A673 (cell line): ENCODE measurements at regions not wholly inside any gene's neighbourhood (a gene's known extent, or its start where the extent isn't known, plus 50 kb on each side); places are given as distances from the start of the nearest gene placed in this dataset.
"Not testable (repeated sequence)": the region's sequence is repeated elsewhere in the genome, so short reads cannot be mapped to it uniquely, and the experiment has no call there.

Experiments used
- BruUV-seq: library from RNA; stranded (reverse); fragments of 400-500 nt; replicated peaks from 2 replicates; lab custom pipeline; 2021; lab: Mats Ljungman, UMichigan
- CTCF ChIA-PET: fragments of 300-600 bp; sonication (Branson Sonifier 250); formaldehyde crosslinking; loops from one replicate; lab custom pipeline; 2022; ENCODE audit warnings: antibody characterized with exemption; lab: Charles Lee
- POLR2A ChIA-PET: fragments of 300-600 bp; sonication (Branson Sonifier 250); formaldehyde crosslinking; loops from one replicate; lab custom pipeline; 2022; ENCODE audit warnings: antibody characterized with exemption; ENCODE audit not compliant: low non-redundant PET; lab: Charles Lee
- DNase-seq: peaks from one replicate; pipeline ENCODE4 v3.0.0-alpha.2; 2015; ENCODE audit warnings: low spot score
- H3K27ac ChIP-seq: fragments of 200-600 bp; sonication (generic); 2 replicates; pipeline ENCODE4 v1.5.1; 2016; ENCODE audit warnings: mixed run types, low read depth, mild to moderate bottlenecking, mixed read lengths, antibody characterized with exemption, low read length; ENCODE audit not compliant: poor library complexity, severe bottlenecking
- H3K27me3 ChIP-seq: fragments of 200-600 bp; sonication (generic); replicated peaks from 2 replicates; pipeline ENCODE4 v1.6.1; 2017; ENCODE audit warnings: mixed run types, low read depth, mild to moderate bottlenecking, mixed read lengths, antibody characterized with exemption, low read length; ENCODE audit not compliant: insufficient read depth, poor library complexity
- H3K36me3 ChIP-seq: fragments of 200-600 bp; sonication (generic); 2 replicates; pipeline ENCODE4 v1.6.1; 2016; ENCODE audit warnings: mixed run types, mild to moderate bottlenecking, mixed read lengths, antibody characterized with exemption, low read length; ENCODE audit not compliant: insufficient read depth, poor library complexity, severe bottlenecking
- H3K4me1 ChIP-seq: fragments of 200-600 bp; sonication (generic); 2 replicates; pipeline ENCODE4 v1.6.1; 2017; ENCODE audit warnings: mixed run types, mild to moderate bottlenecking, mixed read lengths, antibody characterized with exemption, low read length; ENCODE audit not compliant: insufficient read depth, poor library complexity, severe bottlenecking
- H3K4me3 ChIP-seq: fragments of 200-600 bp; sonication (generic); 2 replicates; pipeline ENCODE4 v1.5.1; 2016; ENCODE audit warnings: low read depth, mixed run types, mild to moderate bottlenecking, mixed read lengths, low read length; ENCODE audit not compliant: poor library complexity, severe bottlenecking
- H3K9me3 ChIP-seq: fragments of 200-600 bp; sonication (generic); 2 replicates; pipeline ENCODE4 v1.6.1; 2016; ENCODE audit warnings: mixed run types, low read depth, mild to moderate bottlenecking, mixed read lengths, antibody characterized with exemption, low read length; ENCODE audit not compliant: poor library complexity, severe bottlenecking
- EZH2 ChIP-seq: fragments of 200-600 bp; sonication (generic); IDR thresholded peaks from 2 replicates; pipeline ENCODE4 v1.6.1; 2017; ENCODE audit warnings: borderline replicate concordance, low read depth, mild to moderate bottlenecking, mixed read lengths, antibody characterized with exemption, low read length; ENCODE audit not compliant: poor library complexity, severe bottlenecking
- intact Hi-C: fragments of 100-400 bp; cut with micrococcal nuclease; formaldehyde crosslinking; loops from one replicate; pipeline ENCODE4 v1.10.0; 2022; ENCODE audit not compliant: unreplicated experiment

GRCh38 chr9:64813072-64813471 is 471.9 kb downstream of the FOXD4L5 start:
- H3K27me3 ChIP-seq, H3K9me3 ChIP-seq, BruUV-seq, H3K4me1 ChIP-seq, DNase-seq, POLR2A ChIA-PET, H3K4me3 ChIP-seq, intact Hi-C loops, CTCF ChIA-PET, H3K27ac ChIP-seq, H3K36me3 ChIP-seq: not testable (repeated sequence)

- H3K4me1 ChIP-seq, CTCF ChIA-PET, H3K9me3 ChIP-seq, H3K36me3 ChIP-seq, H3K27me3 ChIP-seq, H3K4me3 ChIP-seq, BruUV-seq, H3K27ac ChIP-seq, POLR2A ChIA-PET, DNase-seq, intact Hi-C loops: not testable (repeated sequence)
Measured at GRCh38 chr9:64778667-64779066, 506.3 kb downstream of the FOXD4L5 start.

GRCh38 chr9:64776269-64776668 is 508.7 kb downstream of the FOXD4L5 start:
- BruUV-seq, H3K9me3 ChIP-seq, H3K4me3 ChIP-seq, H3K27me3 ChIP-seq, DNase-seq, CTCF ChIA-PET, H3K27ac ChIP-seq, intact Hi-C loops, H3K36me3 ChIP-seq, H3K4me1 ChIP-seq, POLR2A ChIA-PET: not testable (repeated sequence)

GRCh38 chr9:64774813-64775793 is 509.9 kb downstream of the FOXD4L5 start:
- POLR2A ChIA-PET, intact Hi-C loops, H3K4me3 ChIP-seq, H3K4me1 ChIP-seq, H3K36me3 ChIP-seq, H3K27me3 ChIP-seq, H3K9me3 ChIP-seq, BruUV-seq, H3K27ac ChIP-seq, CTCF ChIA-PET: not testable (repeated sequence)
- DNase-seq: peak; percentile 0

- peak; percentile 57 for TF ChIP-seq EZH2
- POLR2A ChIA-PET, H3K36me3 ChIP-seq, H3K27me3 ChIP-seq, H3K27ac ChIP-seq, intact Hi-C loops, BruUV-seq, H3K4me1 ChIP-seq, H3K9me3 ChIP-seq, CTCF ChIA-PET: not testable (repeated sequence)
- peak overlapping the region; percentile 31 for H3K4me3 ChIP-seq
- peak; percentile 0 for DNase-seq
Measured at GRCh38 chr9:64774004-64774812, 510.8 kb downstream of the FOXD4L5 start.
